ENCODE measurements at regions not wholly inside any gene's neighbourhood (a gene's known extent, or its start where the extent isn't known, plus 50 kb on each side); places are given as distances from the start of the nearest gene placed in this dataset.

DNA sequence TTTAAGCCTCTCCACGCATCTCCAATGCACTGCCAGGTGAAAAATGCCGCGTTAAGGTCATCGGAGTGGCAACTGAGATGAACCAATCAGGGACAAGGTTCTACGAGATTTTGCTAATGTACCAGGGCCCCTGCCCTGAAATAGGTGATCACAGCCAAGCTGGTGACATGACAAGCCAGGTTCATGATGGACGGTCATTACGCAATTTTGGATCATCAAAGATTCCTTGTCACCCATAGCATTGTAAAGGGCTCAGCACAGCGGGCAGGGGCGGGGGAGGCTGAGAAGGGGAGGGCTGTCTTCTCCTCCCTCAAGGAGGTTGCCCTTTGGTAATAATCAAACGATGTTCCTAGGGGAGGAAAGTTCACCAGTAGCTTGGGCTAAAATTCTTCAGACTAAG, 475.5 kb downstream of the NPHP4 start:
- TF ChIP-seq, protein P1, sequence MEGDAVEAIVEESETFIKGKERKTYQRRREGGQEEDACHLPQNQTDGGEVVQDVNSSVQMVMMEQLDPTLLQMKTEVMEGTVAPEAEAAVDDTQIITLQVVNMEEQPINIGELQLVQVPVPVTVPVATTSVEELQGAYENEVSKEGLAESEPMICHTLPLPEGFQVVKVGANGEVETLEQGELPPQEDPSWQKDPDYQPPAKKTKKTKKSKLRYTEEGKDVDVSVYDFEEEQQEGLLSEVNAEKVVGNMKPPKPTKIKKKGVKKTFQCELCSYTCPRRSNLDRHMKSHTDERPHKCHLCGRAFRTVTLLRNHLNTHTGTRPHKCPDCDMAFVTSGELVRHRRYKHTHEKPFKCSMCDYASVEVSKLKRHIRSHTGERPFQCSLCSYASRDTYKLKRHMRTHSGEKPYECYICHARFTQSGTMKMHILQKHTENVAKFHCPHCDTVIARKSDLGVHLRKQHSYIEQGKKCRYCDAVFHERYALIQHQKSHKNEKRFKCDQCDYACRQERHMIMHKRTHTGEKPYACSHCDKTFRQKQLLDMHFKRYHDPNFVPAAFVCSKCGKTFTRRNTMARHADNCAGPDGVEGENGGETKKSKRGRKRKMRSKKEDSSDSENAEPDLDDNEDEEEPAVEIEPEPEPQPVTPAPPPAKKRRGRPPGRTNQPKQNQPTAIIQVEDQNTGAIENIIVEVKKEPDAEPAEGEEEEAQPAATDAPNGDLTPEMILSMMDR (IDR thresholded peaks at IDR 0.05) = no peak
- no peak for TF ChIP-seq POLR2A (IDR thresholded peaks at IDR 0.05)

All from lower leg skin (tissue), 3 donors.